Activated CD4-positive, alpha-beta T cell treated with anti-CD3 and anti-CD28 coated beads, Interleukin-2, amount 50 U/mL, for 24 hours (primary cell): ENCODE measurements at regions not wholly inside any gene's neighbourhood (a gene's known extent, or its start where the extent isn't known, plus 50 kb on each side); places are given as distances from the start of the nearest gene placed in this dataset.
"Not testable (repeated sequence)": the region's sequence is repeated elsewhere in the genome, so short reads cannot be mapped to it uniquely, and the experiment has no call there.

ENCODE experiments used
- DNase-seq, 2 donors: peaks; one replicate each; pipeline ENCODE4 v3.0.0-alpha.2; 2020; ENCODE audit warnings: low read depth in 1 of 2, low spot score in 1 of 2

- no peak for DNase-seq
Measured at GRCh38 chr4:66955784-66956183, 589.5 kb downstream of the CENPC start.

GRCh38 chr4:66949419-66949818 lies 595.9 kb downstream of the CENPC start:
- no peak for DNase-seq

GRCh38 chr4:66946761-66947160 lies 598.5 kb downstream of the CENPC start:
- no peak for DNase-seq

- DNase-seq: no peak
Measured at GRCh38 chr4:66943112-66943511, 602.2 kb downstream of the CENPC start.

- DNase-seq: not testable (repeated sequence)
Measured at GRCh38 chr4:66931981-66932380, 613.3 kb downstream of the CENPC start.

GRCh38 chr4:66930206-66930605 lies 615.1 kb downstream of the CENPC start:
- no peak for DNase-seq

- DNase-seq: no peak
Measured at GRCh38 chr4:66929748-66930147, 615.6 kb downstream of the CENPC start.

- not testable (repeated sequence) for DNase-seq
Measured at GRCh38 chr4:66928881-66929280, 616.4 kb downstream of the CENPC start.

- DNase-seq: no peak
Measured at GRCh38 chr4:66927937-66928336, 617.4 kb downstream of the CENPC start.

GRCh38 chr4:66926687-66927086 lies 618.6 kb downstream of the CENPC start:
- DNase-seq: no peak

- no peak for DNase-seq
Measured at GRCh38 chr4:66923081-66923865, 622.0 kb downstream of the CENPC start.

- DNase-seq: no peak
Measured at GRCh38 chr4:66921433-66921832, 623.9 kb downstream of the CENPC start.

GRCh38 chr4:66920514-66920913 lies 624.8 kb downstream of the CENPC start:
- DNase-seq: no peak

GRCh38 chr4:66911880-66912279 lies 633.4 kb downstream of the CENPC start:
- no peak for DNase-seq

- no peak for DNase-seq
Measured at GRCh38 chr4:66906314-66906713, 639.0 kb downstream of the CENPC start.

- no peak for DNase-seq
Measured at GRCh38 chr4:66899422-66900065, 645.8 kb downstream of the CENPC start.

- DNase-seq: no peak
Measured at GRCh38 chr4:66893807-66894206, 651.5 kb downstream of the CENPC start.

GRCh38 chr4:66887061-66887460 lies 658.2 kb downstream of the CENPC start:
- DNase-seq: no peak

- no peak for DNase-seq
Measured at GRCh38 chr4:66885501-66886165, 659.7 kb downstream of the CENPC start.

GRCh38 chr4:66876946-66877345 lies 668.4 kb downstream of the CENPC start:
- no peak for DNase-seq

GRCh38 chr4:66872661-66873060 lies 672.6 kb downstream of the CENPC start:
- DNase-seq: no peak

GRCh38 chr4:66863481-66863880 lies 681.8 kb downstream of the CENPC start:
- no peak for DNase-seq
